Activated T-cell treated with anti-CD3 and anti-CD28 coated beads, Interleukin-2, amount 50 U/mL, for 1 hour (primary cell): ENCODE measurements at regions not wholly inside any gene's neighbourhood (a gene's known extent, or its start where the extent isn't known, plus 50 kb on each side); places are given as distances from the start of the nearest gene placed in this dataset.
A peak's percentile ranks its signal among the peaks of the same experiment; 100 is the strongest.
"Not testable (repeated sequence)": the region's sequence is repeated elsewhere in the genome, so short reads cannot be mapped to it uniquely, and the experiment has no call there.

Source experiments
- DNase-seq: peaks from one replicate; pipeline ENCODE4 v3.0.0-alpha.2; 2020

- DNase-seq = not testable (repeated sequence)
Observed at GRCh38 chr13:50510885-50511545, 332.5 kb downstream of the DLEU7 start.

- no peak for DNase-seq
Observed at GRCh38 chr13:50511877-50512341, 331.6 kb downstream of the DLEU7 start.

- DNase-seq = peak; percentile 31
Observed at GRCh38 chr13:50512474-50513299, 330.8 kb downstream of the DLEU7 start.

GRCh38 chr13:50513300-50513877 lies 330.1 kb downstream of the DLEU7 start:
- DNase-seq = no peak

GRCh38 chr13:50514249-50514648 lies 329.2 kb downstream of the DLEU7 start:
- DNase-seq = no peak

- DNase-seq = no peak
Observed at GRCh38 chr13:50518131-50518530, 325.4 kb downstream of the DLEU7 start.

- DNase-seq = no peak
Observed at GRCh38 chr13:50518781-50519201, 324.7 kb downstream of the DLEU7 start.

- no peak for DNase-seq
Observed at GRCh38 chr13:50519866-50520265, 323.6 kb downstream of the DLEU7 start.

GRCh38 chr13:50521006-50521830 lies 322.3 kb downstream of the DLEU7 start:
- DNase-seq = no peak

GRCh38 chr13:50521831-50522149 lies 321.7 kb downstream of the DLEU7 start:
- no peak for DNase-seq

- no peak for DNase-seq
Observed at GRCh38 chr13:50522506-50522905, 321.0 kb downstream of the DLEU7 start.

GRCh38 chr13:50523307-50523706 lies 320.2 kb downstream of the DLEU7 start:
- no peak for DNase-seq

- DNase-seq = no peak
Observed at GRCh38 chr13:50524560-50524959, 318.9 kb downstream of the DLEU7 start.

- no peak for DNase-seq
Observed at GRCh38 chr13:50526661-50527071, 316.8 kb downstream of the DLEU7 start.

- no peak for DNase-seq
Observed at GRCh38 chr13:50527188-50527587, 316.3 kb downstream of the DLEU7 start.

- DNase-seq = no peak
Observed at GRCh38 chr13:50527612-50528509, 315.6 kb downstream of the DLEU7 start.

- DNase-seq = no peak
Observed at GRCh38 chr13:50529154-50529882, 314.2 kb downstream of the DLEU7 start.

- no peak for DNase-seq
Observed at GRCh38 chr13:50531917-50532899, 311.3 kb downstream of the DLEU7 start.

GRCh38 chr13:50535050-50535449 lies 308.4 kb downstream of the DLEU7 start:
- DNase-seq = no peak

- no peak for DNase-seq
Observed at GRCh38 chr13:50537029-50537428, 306.5 kb downstream of the DLEU7 start.
